Trophoblast cell (in vitro differentiated cells and primary cell): ENCODE measurements at regions not wholly inside any gene's neighbourhood (a gene's known extent, or its start where the extent isn't known, plus 50 kb on each side); places are given as distances from the start of the nearest gene placed in this dataset.

Source experiments
- DNase-seq, 2 donors: peaks; one replicate each; pipeline ENCODE4 v3.0.0-alpha.2; 2016
- H2AFZ ChIP-seq: 2 replicates; pipeline ENCODE4 v1.6.1; 2013; ENCODE audit warnings: low read length, moderate library complexity, mild to moderate bottlenecking; ENCODE audit not compliant: insufficient read depth, poor library complexity
- H2AK5ac ChIP-seq: 2 replicates; pipeline ENCODE4 v1.6.1; 2013; ENCODE audit warnings: mild to moderate bottlenecking, low read length
- H2BK120ac ChIP-seq: 2 replicates; pipeline ENCODE4 v1.6.1; 2013; ENCODE audit warnings: low read length, mild to moderate bottlenecking, moderate library complexity; ENCODE audit not compliant: insufficient read depth, poor library complexity
- H2BK12ac ChIP-seq: 2 replicates; pipeline ENCODE4 v1.6.1; 2013; ENCODE audit warnings: mild to moderate bottlenecking, low read length, moderate library complexity
- H2BK5ac ChIP-seq: 2 replicates; pipeline ENCODE4 v1.6.1; 2013; ENCODE audit warnings: low read length, low read depth, moderate library complexity, mild to moderate bottlenecking; ENCODE audit not compliant: poor library complexity
- H3K14ac ChIP-seq: 2 replicates; pipeline ENCODE4 v1.6.1; 2013; ENCODE audit warnings: mild to moderate bottlenecking, low read length
- H3K18ac ChIP-seq: 2 replicates; pipeline ENCODE4 v1.6.1; 2013; ENCODE audit warnings: mild to moderate bottlenecking, low read length
- H3K23ac ChIP-seq: 2 replicates; pipeline ENCODE4 v1.6.1; 2013; ENCODE audit warnings: low read length
- H3K27ac ChIP-seq: 2 replicates; pipeline ENCODE4 v1.5.1; 2013; ENCODE audit warnings: low read depth, mild to moderate bottlenecking, inconsistent platforms, low read length, moderate library complexity
- H3K27me3 ChIP-seq: 2 replicates; pipeline ENCODE4 v1.6.1; 2013; ENCODE audit warnings: inconsistent platforms, mild to moderate bottlenecking, low read length, moderate library complexity; ENCODE audit not compliant: insufficient read depth
- H3K36me3 ChIP-seq, 2 experiments: 1 replicate in 1 of 2; 2 replicates in 1 of 2; pipeline ENCODE4 v1.6.1; 2013; ENCODE audit warnings: low read length in 2 of 2, mild to moderate bottlenecking in 2 of 2, moderate library complexity in 1 of 2; ENCODE audit not compliant: insufficient read depth in 2 of 2, control insufficient read depth in 1 of 2
- H3K4ac ChIP-seq: 2 replicates; pipeline ENCODE4 v1.6.1; 2013; ENCODE audit warnings: low read depth, mild to moderate bottlenecking, low read length, moderate library complexity
- H3K4me1 ChIP-seq, 2 experiments: 1 replicate in 1 of 2; 2 replicates in 1 of 2; pipeline ENCODE4 v1.6.1; 2013; ENCODE audit warnings: low read length in 2 of 2, mild to moderate bottlenecking in 2 of 2, moderate library complexity in 1 of 2; ENCODE audit not compliant: insufficient read depth in 2 of 2, control insufficient read depth in 1 of 2
- H3K4me2 ChIP-seq: 2 replicates; pipeline ENCODE4 v1.6.1; 2013; ENCODE audit warnings: inconsistent platforms, mild to moderate bottlenecking, low read length, moderate library complexity
- H3K4me3 ChIP-seq: 2 replicates; pipeline ENCODE4 v1.5.1; 2013; ENCODE audit warnings: mild to moderate bottlenecking, low read depth, low read length, inconsistent platforms
- H3K79me1 ChIP-seq: one replicate; pipeline ENCODE4 v1.6.1; 2013; ENCODE audit warnings: low read length
- H3K79me2 ChIP-seq: 2 replicates; pipeline ENCODE4 v1.6.1; 2013; ENCODE audit warnings: low read length, mild to moderate bottlenecking; ENCODE audit not compliant: control insufficient read depth, insufficient read depth, poor library complexity
- H3K9ac ChIP-seq: 2 replicates; pipeline ENCODE4 v1.6.1; 2013; ENCODE audit warnings: mild to moderate bottlenecking, low read length
- H3K9me3 ChIP-seq: 2 replicates; pipeline ENCODE4 v1.6.1; 2013; ENCODE audit warnings: low read depth, mild to moderate bottlenecking, control low read depth, inconsistent platforms, low read length; ENCODE audit not compliant: insufficient read depth
- H4K12ac ChIP-seq: 2 replicates; pipeline ENCODE4 v1.6.1; 2013; ENCODE audit warnings: low read depth, mild to moderate bottlenecking, low read length, moderate library complexity
- H4K8ac ChIP-seq: 2 replicates; pipeline ENCODE4 v1.6.1; 2013; ENCODE audit warnings: low read depth, mild to moderate bottlenecking, low read length, moderate library complexity
- H4K91ac ChIP-seq: one replicate; pipeline ENCODE4 v1.6.1; 2013; ENCODE audit warnings: low read depth, mild to moderate bottlenecking, low read length, moderate library complexity
- WGBS: extraction: QIAGEN DNeasy Blood & Tissue Kit; methylation state at CpG from one replicate; pipeline ENCODE4 v1.1.7; 2013; ENCODE audit warnings: missing lambda C conversion rate; ENCODE audit not compliant: insufficient read length, insufficient coverage; ENCODE audit errors: extremely low coverage; 5-methylcytosine and 5-hydroxymethylcytosine counted together

DNA sequence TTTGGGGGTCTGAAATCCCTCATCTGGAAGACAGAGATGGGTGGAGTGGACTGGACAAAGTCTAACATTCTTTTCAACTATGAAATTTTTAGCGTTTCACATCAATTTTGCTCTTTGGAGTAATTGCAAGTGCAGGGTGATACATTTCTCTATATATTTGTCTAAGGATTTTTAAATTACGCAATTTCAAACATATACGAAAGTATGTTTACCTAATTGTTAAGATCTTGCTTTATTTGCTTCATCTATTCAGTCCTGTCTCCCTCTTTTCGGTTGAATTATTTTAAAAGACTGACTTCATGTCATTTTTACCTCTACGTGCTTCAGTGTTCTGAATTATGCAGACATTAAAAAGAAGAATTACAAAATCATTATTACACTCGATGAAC is 101.9 kb upstream of the CREB5 start:
- H3K4me3 ChIP-seq: no peak overlapping the region
- WGBS: no CpG with 5 or more reads among the region's 6 CpGs
- no peak overlapping the region for H3K4me2 ChIP-seq
- no peak overlapping the region for H3K4ac ChIP-seq
- H2AFZ ChIP-seq: no peak overlapping the region
- H3K23ac ChIP-seq: no peak overlapping the region
- H2AK5ac ChIP-seq: no peak overlapping the region
- no peak overlapping the region for H4K91ac ChIP-seq
- peaks cover 3% of the 10 kb centered on the region for H3K9me3 ChIP-seq
- no peak overlapping the region for H2BK5ac ChIP-seq
- H3K4me1 ChIP-seq: peaks cover 2 to 5% of the 10 kb centered on the region in 2 experiments
- no peak for DNase-seq
- no peaks in the 10 kb centered on the region for H3K79me2 ChIP-seq
- no peaks in the 10 kb centered on the region for H3K36me3 ChIP-seq
- H2BK120ac ChIP-seq: no peak overlapping the region
- no peak overlapping the region for H3K27ac ChIP-seq
- H2BK12ac ChIP-seq: no peak overlapping the region
- H4K8ac ChIP-seq: no peak overlapping the region
- no peaks in the 10 kb centered on the region for H3K27me3 ChIP-seq
- no peak overlapping the region for H3K18ac ChIP-seq
- no peak overlapping the region for H3K14ac ChIP-seq
- no peak overlapping the region for H3K9ac ChIP-seq
- H3K79me1 ChIP-seq: no peaks in the 10 kb centered on the region
- H4K12ac ChIP-seq: no peak overlapping the region

- peaks cover 3% of the 10 kb centered on the region for H3K9me3 ChIP-seq
- no peak overlapping the region for H4K12ac ChIP-seq
- H3K4me3 ChIP-seq: no peak overlapping the region
- H4K91ac ChIP-seq: no peak overlapping the region
- H4K8ac ChIP-seq: no peak overlapping the region
- H2BK12ac ChIP-seq: no peak overlapping the region
- H3K79me2 ChIP-seq: no peaks in the 10 kb centered on the region
- H2AFZ ChIP-seq: no peak overlapping the region
- H3K14ac ChIP-seq: no peak overlapping the region
- H3K4me2 ChIP-seq: no peak overlapping the region
- H3K27me3 ChIP-seq: no peaks in the 10 kb centered on the region
- H2BK5ac ChIP-seq: no peak overlapping the region
- H2AK5ac ChIP-seq: no peak overlapping the region
- no peak overlapping the region for H3K9ac ChIP-seq
- H3K27ac ChIP-seq: no peak overlapping the region
- H3K79me1 ChIP-seq: no peaks in the 10 kb centered on the region
- H3K4me1 ChIP-seq: peaks cover 10 to 11% of the 10 kb centered on the region in 2 experiments
- no peaks in the 10 kb centered on the region for H3K36me3 ChIP-seq
- WGBS: no CpG with 5 or more reads among the region's 12 CpGs
- H3K4ac ChIP-seq: no peak overlapping the region
- H3K23ac ChIP-seq: no peak overlapping the region
- no peak for DNase-seq
- H3K18ac ChIP-seq: no peak overlapping the region
- no peak overlapping the region for H2BK120ac ChIP-seq
Observed at GRCh38 chr7:28311670-28312069, 100.6 kb upstream of the CREB5 start.

DNA sequence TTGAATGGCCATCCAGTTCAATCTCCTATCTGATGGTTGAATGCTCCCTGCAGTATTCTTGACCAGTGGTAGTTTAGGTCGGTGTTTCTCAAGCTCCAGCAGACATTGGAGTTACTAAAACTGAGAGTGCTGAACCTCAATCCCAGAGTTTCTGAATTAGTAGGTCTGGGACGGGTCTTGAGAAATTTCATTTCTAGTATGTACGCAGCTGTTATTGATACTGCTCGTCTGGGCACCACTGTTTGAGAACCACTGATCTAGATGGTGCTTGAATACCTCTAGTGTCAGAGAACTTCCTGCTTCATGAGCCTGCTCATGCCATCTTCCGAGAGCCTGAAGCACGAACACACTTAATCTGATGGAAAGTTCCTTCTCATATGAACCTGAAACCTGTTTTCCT is 99.4 kb upstream of the CREB5 start:
- no peak overlapping the region for H2AK5ac ChIP-seq
- H2BK120ac ChIP-seq: no peak overlapping the region
- no peak for DNase-seq
- no peak overlapping the region for H3K14ac ChIP-seq
- no peak overlapping the region for H3K27ac ChIP-seq
- WGBS: no CpG with 5 or more reads among the region's 6 CpGs
- H3K18ac ChIP-seq: no peak overlapping the region
- no peak overlapping the region for H4K12ac ChIP-seq
- no peak overlapping the region for H3K9ac ChIP-seq
- H3K36me3 ChIP-seq: no peaks in the 10 kb centered on the region
- H2BK5ac ChIP-seq: no peak overlapping the region
- no peak overlapping the region for H3K4ac ChIP-seq
- no peak overlapping the region for H3K4me3 ChIP-seq
- H3K27me3 ChIP-seq: no peaks in the 10 kb centered on the region
- H2BK12ac ChIP-seq: no peak overlapping the region
- H3K4me2 ChIP-seq: no peak overlapping the region
- H4K91ac ChIP-seq: no peak overlapping the region
- no peaks in the 10 kb centered on the region for H3K79me1 ChIP-seq
- no peak overlapping the region for H3K23ac ChIP-seq
- H3K79me2 ChIP-seq: no peaks in the 10 kb centered on the region
- peaks cover 10 to 11% of the 10 kb centered on the region in 2 experiments for H3K4me1 ChIP-seq
- H2AFZ ChIP-seq: no peak overlapping the region
- no peak overlapping the region for H4K8ac ChIP-seq
- H3K9me3 ChIP-seq: peaks cover 3% of the 10 kb centered on the region

DNA sequence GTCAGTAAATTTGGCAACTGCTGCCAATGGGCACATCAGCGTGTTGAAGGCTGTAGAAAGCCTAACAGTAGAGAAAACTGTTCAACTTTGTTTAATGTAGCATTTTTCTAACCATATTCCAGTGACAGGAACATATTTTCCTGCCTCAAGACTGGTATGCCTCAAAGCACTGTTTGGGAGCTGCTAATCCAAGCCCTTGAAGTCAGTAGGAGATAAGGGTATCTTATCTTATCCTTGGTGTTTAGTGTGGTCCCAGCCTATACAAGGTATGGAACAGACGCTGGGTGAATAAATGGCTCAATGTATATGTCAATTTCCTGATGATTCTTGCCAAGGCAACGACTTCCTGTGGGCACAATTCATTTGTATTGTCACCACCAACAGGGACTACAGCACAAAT is 97.5 kb upstream of the CREB5 start:
- Histone ChIP-seq H3K18ac (no peak overlapping the region), H3K9ac (no peak overlapping the region), H3K79me2 (no peaks in the 10 kb centered on the region), H2BK120ac (no peak overlapping the region), H2AK5ac (no peak overlapping the region), H2BK12ac (no peak overlapping the region), H4K91ac (no peak overlapping the region), H3K14ac (no peak overlapping the region), H3K27ac (no peak overlapping the region), H3K79me1 (no peaks in the 10 kb centered on the region), H3K4me2 (no peak overlapping the region), H3K23ac (no peak overlapping the region), H3K4ac (no peak overlapping the region), H3K36me3 (no peaks in the 10 kb centered on the region), H2BK5ac (no peak overlapping the region), H3K9me3 (peaks cover 3% of the 10 kb centered on the region), H4K8ac (no peak overlapping the region), H3K27me3 (no peaks in the 10 kb centered on the region), H3K4me1 (peaks cover 10 to 11% of the 10 kb centered on the region in 2 experiments), H2AFZ (no peak overlapping the region), H4K12ac (no peak overlapping the region), H3K4me3 (no peak overlapping the region)
- whole genome bisulfite sequencing: no CpG with 5 or more reads among the region's 3 CpGs
- DNase-seq: no peak
